Stimulated activated CD4-positive, alpha-beta T cell treated with anti-CD3 and anti-CD28 coated beads, Interleukin-15, amount 100 ng/mL, for 48 hours (primary cell): ENCODE measurements at regions not wholly inside any gene's neighbourhood (a gene's known extent, or its start where the extent isn't known, plus 50 kb on each side); places are given as distances from the start of the nearest gene placed in this dataset.

Experiments
- DNase-seq, 2 donors: peaks; one replicate each; pipeline ENCODE4 v3.0.0-alpha.2; 2020; ENCODE audit warnings: low read depth in 2 of 2

- DNase-seq: no peak
Measured at GRCh38 chr17:74082886-74083285, 120.6 kb upstream of the RPL38 start.

- DNase-seq: no peak
Measured at GRCh38 chr17:74083321-74083720, 120.2 kb upstream of the RPL38 start.

- peak in 1 of 2 donors; percentile 3 for DNase-seq
Measured at GRCh38 chr17:74085434-74085833, 118.0 kb upstream of the RPL38 start.

DNA sequence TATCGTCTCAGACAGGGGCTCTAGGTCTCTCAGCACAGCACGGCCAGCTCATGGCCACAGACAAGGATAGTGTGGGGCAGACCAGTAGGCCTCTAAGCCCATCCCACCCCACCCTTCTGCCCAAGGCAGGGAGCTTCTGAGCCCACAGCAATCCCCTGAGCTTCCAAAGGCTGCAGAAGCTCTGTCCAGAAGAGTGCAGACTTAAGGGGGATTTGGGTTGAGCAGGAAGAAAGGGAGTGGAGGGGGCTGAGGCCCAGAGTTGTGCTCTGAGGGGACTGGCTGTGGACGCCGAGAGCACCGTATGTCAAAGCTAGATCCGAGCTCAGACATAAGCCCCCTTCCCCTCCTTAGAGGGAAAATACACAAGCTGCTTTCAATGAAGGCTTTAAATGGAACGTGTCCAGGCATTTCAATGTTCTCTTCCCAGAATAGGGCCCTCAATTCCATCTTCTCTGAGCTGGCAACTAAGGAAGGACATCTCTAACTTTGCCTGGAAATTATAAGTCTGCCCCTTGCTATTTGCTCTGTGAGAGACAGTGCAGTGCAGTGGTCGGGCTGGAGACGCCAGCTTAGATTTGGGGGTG is 116.4 kb upstream of the RPL38 start:
- no peak for DNase-seq

- DNase-seq: no peak
Measured at GRCh38 chr17:74088285-74088933, 115.1 kb upstream of the RPL38 start.

DNA sequence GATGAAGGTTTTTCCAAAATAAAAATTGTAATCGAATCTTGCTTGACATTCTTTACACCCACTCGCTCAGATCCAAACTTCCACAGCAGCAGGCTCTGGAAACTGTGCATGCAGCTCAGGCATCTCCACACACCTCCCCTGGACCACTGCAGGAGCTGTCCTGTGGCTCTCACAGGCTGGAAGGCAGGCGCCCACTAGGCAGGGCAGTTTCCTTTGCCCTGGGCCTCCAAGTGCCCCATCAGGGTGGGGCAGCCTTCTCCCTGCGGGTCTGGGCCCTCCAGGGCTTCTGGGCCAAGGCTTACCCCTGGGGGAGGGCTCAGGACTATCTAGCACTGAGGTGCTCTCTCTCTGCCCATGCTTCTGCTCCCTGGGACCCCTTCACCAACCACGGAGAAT is 114.5 kb upstream of the RPL38 start:
- DNase-seq: no peak

GRCh38 chr17:74089380-74089779 is 114.1 kb upstream of the RPL38 start:
- DNase-seq: no peak

GRCh38 chr17:74089869-74090464 is 113.5 kb upstream of the RPL38 start:
- DNase-seq: peak; percentile 50 to 52

GRCh38 chr17:74094651-74095050 is 108.8 kb upstream of the RPL38 start:
- no peak for DNase-seq

DNA sequence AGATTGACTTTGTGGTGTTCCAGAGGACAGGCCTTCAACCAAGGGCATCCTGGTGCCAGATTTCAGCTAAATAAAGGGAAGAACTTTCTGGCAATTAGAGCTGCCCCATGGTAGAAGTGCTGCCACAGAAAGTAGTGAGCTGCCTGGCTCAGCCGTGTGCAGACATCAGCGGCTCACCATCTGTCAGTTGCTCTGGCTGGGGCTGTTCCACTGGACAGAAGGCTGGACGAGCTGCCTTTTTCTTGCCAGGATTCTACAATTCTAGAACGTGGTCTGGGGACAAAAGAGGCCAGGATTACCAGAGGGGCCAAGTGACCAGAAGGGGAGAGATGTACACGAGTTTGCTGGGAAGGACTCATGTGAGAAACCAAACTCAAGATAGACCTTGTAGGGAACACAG is 107.0 kb upstream of the RPL38 start:
- no peak for DNase-seq

GRCh38 chr17:74097450-74098135 is 105.9 kb upstream of the RPL38 start:
- DNase-seq: no peak

- DNase-seq: no peak
Measured at GRCh38 chr17:74098136-74099024, 105.1 kb upstream of the RPL38 start.

DNA sequence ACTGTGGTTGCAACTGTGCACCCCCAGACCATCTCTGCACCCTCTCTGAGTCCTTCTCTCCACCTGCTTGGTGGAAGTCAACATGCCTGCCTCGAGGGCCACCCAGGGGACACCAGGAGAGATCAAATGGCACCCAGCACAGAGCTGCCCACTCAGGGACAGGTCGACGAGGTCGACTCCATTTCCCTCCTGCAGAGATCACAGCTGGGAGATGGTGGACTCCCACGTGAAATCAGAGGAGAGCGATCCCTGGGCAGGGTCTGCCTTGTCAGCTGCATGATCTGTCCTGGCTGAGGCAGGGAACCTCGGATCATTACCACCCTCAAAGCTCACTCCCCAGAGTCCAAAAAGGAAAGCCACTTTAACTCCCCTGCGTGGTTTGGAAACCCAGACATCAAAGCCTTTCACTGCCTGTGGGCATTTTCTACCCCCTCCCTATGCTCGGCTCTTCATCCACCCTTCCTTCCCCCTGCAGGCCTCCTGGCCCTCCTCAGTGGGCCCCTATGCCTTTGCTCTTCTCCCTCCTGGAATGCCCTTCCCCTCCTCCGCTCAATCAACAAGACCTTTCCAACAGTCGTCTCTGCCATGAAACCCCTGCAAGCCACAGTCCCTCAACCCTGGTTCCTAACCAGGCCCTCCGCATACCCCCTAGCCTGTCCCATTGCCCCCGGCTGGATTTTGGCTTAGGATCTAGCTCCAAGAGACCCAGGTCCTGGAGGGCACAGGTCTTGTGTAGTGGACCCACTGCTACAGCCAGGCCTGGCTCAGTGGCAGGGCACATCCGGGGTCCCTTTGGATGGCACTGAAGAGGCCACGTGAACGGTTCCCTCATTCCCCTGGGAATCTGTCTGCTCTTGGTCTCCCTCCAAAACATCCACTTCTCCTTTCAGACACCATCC is 103.8 kb upstream of the RPL38 start:
- no peak for DNase-seq

DNA sequence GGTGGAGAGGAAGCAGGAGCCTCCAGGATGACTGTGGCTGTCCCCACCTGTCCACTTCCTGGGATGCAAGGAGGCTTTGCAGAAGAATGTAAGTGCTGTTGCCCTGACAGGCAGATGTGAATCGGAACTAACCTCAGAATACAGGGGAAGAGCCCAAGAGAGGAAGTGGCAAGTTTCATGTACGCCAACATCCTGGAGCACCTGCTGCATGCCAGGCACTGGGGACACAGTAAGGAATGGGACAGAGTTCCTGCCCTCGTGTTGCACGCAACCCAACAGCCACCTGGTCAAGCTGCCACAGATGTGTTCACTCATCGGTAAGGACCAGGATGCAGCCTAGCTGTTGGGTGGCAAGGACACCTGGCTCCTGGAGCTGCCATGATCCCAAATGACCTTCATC is 98.6 kb upstream of the RPL38 start:
- no peak for DNase-seq

GRCh38 chr17:74107107-74107506 is 96.4 kb upstream of the RPL38 start:
- no peak for DNase-seq

DNA sequence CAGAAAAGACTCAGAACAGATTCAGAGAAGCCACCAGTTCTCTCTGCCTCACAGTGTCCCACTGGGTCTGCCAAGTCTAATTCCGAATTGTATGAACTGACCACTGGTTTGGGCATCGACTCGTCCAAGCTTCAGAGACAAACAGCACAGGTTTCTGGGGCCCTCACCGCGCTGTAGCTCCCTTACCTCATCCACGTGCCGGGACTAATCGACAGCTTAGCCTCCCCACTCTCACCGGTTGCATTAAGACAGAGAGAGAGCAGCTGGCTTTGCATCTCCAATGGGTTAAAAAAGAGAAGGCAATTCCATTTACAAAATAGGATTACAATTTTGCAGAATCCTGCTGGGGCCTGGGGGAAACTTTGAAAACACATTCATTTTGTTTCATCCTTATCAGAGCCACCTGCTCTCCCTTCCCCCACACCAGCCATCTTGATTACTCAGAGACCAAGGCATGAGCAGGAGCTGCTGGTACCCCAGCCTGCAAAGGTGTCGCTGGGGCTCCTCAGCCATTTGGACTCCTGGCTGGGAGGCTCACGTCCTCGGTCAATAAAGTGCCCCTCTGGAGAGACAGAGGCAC is 95.3 kb upstream of the RPL38 start:
- DNase-seq: no peak

- DNase-seq: no peak
Measured at GRCh38 chr17:74110467-74110866, 93.0 kb upstream of the RPL38 start.

DNA sequence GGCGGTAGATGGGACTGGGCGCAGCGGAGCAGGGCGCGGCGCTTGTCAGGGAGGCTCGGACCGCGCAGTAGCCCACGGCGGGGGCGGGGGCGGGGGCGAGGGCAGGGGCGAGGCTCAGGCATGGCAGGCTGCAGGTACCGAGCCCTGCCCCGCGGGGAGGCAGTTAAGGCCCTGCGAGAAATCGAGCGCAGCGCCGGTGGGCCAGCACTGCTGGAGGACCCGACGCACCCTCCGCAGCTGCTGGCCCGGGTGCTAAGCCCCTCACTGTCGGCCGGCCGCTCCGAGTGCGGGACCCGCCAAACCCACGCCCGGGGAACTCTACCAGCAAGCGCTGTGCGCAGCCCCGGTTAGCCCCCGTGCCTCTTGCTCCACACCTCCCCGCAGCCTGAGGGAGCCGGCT is 90.2 kb upstream of the RPL38 start:
- DNase-seq: no peak

GRCh38 chr17:74113952-74114351 is 89.5 kb upstream of the RPL38 start:
- DNase-seq: no peak

- DNase-seq: no peak
Measured at GRCh38 chr17:74114881-74115470, 88.5 kb upstream of the RPL38 start.
